D721Med (cell line): ENCODE measurements at regions not wholly inside any gene's neighbourhood (a gene's known extent, or its start where the extent isn't known, plus 50 kb on each side); places are given as distances from the start of the nearest gene placed in this dataset.

ENCODE experiments used
- DNase-seq: peaks from one replicate; pipeline ENCODE4 v3.0.0; 2011; ENCODE audit warnings: low spot score; ENCODE audit not compliant: insufficient read length
- FAIRE-seq: peaks from 2 replicates; lab custom pipeline; 2011; peaks lifted over from hg19 to GRCh38; lab: Jason Lieb, UNC
- CTCF ChIP-seq: IDR thresholded peaks from 2 replicates; pipeline ENCODE4 v1.5.1; 2012; ENCODE audit warnings: mild to moderate bottlenecking, control low read depth; ENCODE audit not compliant: insufficient read depth; ENCODE audit errors: missing control alignments

- DNase-seq (no peak), FAIRE-seq (no peak)
Observed at GRCh38 chr1:55594701-55595100, 379.5 kb upstream of the USP24 start.

DNA sequence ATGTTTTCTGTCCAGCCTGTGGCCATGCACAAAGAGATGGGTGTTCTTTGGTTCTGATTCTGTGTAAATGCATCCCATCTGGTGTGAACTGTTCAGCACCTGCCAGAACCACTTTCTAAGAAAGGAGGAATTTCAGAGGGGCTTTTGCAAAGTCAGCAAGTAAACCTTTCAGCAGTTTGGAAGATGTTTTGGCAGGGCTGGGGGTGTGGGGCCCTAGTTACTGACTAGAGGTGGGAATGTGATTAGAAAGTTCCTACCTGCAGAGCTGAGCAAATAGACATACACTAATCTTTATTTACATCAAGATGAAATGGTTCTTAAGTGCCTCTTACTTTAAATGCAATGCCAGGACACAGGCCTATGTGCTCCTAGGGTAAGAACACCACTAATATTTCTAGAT is 378.1 kb upstream of the USP24 start:
- DNase-seq = no peak
- no peak for TF ChIP-seq CTCF
- no peak for FAIRE-seq

More at GRCh38 chr1:55594701-55595100, 379.5 kb upstream of the USP24 start:
- no peak for TF ChIP-seq CTCF

DNA sequence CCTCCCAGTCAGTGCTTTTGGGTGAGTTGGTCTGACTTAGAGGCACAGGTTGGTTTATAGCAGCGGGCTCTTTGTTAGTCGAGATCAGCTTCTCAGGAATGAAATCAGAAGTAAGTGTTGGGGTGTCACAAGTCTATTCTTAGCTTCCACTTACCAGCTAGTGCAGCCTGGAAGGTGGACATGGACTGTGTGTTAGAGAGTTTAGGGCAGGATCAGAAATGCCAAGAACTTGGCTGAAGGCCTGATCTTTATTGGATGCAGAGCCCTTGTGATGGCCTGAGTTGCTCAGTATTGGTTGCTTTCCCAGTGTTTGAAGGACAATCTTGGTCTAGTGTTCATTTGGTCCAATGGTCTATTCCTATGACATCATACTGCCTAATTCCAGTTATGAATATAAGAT is 377.0 kb upstream of the USP24 start:
- DNase-seq (no peak), FAIRE-seq (no peak)
- TF ChIP-seq CTCF = no peak

DNA sequence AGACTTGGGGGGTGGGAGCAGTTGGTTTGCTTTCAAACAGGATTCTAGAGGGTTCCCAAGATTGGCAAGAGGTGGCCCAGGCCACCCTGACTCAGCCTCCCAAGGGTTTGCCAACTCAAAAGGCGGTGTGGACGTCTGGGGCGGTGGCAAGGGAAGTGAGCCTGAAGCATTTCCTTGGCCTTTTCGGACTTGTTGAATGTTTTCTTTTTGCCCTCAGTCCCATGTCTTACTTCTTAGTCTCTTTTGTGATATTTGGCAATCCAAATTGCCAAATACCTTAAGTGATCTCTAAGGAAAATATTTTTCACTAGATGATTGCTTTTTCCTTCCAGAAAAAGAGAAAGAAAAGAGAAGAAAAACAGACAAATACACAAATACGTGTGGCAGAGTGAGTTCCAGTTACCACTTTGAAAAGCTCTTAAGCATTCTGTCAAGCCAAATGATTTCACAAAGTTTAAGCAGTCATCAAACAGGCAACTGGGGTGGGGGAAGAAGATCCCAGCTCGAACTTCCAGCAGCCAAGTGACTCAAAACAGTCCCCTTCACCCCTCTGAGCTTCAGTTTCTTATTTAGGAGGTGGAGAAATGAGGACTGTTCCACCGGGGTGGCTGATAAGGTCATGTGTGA is 374.6 kb upstream of the USP24 start:
- no peak for DNase-seq
- FAIRE-seq = no peak
- no peak for TF ChIP-seq CTCF

DNA sequence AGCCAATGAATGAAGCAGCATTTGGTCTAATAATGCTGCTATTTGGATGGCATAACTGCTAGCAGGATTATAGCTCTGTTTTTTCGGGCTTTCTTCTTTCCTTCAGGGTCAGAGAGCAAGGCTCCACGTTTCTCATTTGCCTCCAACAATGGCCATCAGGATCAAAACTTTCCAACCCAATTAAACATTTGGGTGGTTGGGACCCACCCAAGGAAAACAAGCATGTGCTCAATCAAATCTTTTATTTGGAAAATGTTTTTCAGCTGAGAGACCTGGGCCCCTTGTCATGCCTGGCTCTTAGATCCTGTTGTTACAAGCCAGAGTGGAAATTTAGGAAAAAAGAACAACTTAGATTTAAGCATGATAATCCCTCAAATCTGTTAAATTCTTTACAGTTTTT is 373.1 kb upstream of the USP24 start:
- no peak for FAIRE-seq
- DNase-seq = no peak

DNA sequence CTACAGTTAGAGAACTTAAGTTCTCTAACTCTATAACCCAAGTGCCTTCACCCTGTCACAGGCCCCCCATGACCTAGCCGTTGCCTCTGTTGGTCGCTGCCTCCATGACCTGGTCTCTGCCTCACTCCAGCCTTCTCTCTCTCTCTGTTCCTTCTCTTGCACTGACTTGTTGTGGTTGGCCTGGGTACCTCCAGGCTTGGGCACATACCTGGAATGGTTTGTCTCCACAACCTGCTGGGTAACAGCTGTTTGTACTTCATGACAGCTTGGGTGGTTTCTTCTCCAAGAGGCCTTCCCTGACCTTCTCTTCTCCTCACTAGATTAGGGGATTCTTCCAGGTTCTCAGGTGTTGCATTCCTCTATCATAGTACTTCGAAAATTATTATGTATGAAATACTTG is 371.6 kb upstream of the USP24 start:
- no peak for DNase-seq
- TF ChIP-seq CTCF = no peak
- FAIRE-seq = no peak

More for the DNA sequence above, 373.1 kb upstream of the USP24 start:
- TF ChIP-seq CTCF = no peak

DNA sequence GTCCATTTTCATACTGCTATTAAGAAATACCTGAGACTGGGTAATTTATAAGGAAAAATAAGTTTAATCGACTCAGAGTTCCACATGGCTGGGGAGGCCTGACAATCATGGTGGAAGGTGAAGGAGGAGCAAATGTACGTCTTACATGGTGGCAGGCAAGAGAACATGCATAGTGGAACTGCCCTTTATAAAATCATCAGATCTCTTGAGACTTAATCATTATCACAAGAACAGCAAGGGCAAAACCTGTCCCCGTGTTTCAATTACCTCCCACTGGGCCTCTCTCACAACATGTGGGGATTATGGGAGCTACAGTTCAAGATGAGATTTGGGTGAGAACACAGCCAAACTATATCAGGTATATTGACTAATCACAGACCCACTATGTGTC is 370.2 kb upstream of the USP24 start:
- no peak for DNase-seq
- TF ChIP-seq CTCF = no peak
- FAIRE-seq = no peak
